Ascending aorta (tissue), 2 donors: ENCODE measurements at regions not wholly inside any gene's neighbourhood (a gene's known extent, or its start where the extent isn't known, plus 50 kb on each side); places are given as distances from the start of the nearest gene placed in this dataset.

Experiments
- DNase-seq, 2 donors: peaks; one replicate each; pipeline ENCODE4 v3.0.0-alpha.2; 2019; ENCODE audit warnings: low spot score in 2 of 2
- H3K27ac ChIP-seq, 2 donors: fragments of 200-600 bp; sonication (generic); one replicate each; pipeline ENCODE4 v1.5.1; 2016 to 2017; ENCODE audit warnings: mild to moderate bottlenecking in 1 of 2
- H3K27me3 ChIP-seq: fragments of 200-600 bp; sonication (generic); one replicate; pipeline ENCODE4 v1.5.1; 2017
- H3K36me3 ChIP-seq, 2 donors: fragments of 200-600 bp; sonication (generic); one replicate each; pipeline ENCODE4 v1.5.1; 2016
- H3K4me1 ChIP-seq, 2 donors: fragments of 200-600 bp; sonication (generic); one replicate each; pipeline ENCODE4 v1.5.1; 2016 to 2017; ENCODE audit warnings: mild to moderate bottlenecking in 1 of 2
- H3K4me3 ChIP-seq, 2 donors: fragments of 200-600 bp; sonication (generic); one replicate each; pipeline ENCODE4 v1.5.1; 2016 to 2017; ENCODE audit warnings: mild to moderate bottlenecking in 1 of 2
- H3K9me3 ChIP-seq, 2 donors: fragments of 200-600 bp; sonication (generic); one replicate each; pipeline ENCODE4 v1.5.1; 2016
- intact Hi-C: fragments of 100-400 bp; cut with DNase I; formaldehyde crosslinking; loops from one replicate; pipeline ENCODE4 v1.15.1; 2023
- TF ChIP-seq, protein P1 (sequence below), 3 experiments: fragments of 200-600 bp in 2 of 3; fragments of 450-650 bp in 1 of 3; sonication (generic) in 2 of 3; IDR thresholded peaks; one replicate each; pipeline ENCODE4 v1.5.1; 2016 to 2019; ENCODE audit warnings: antibody characterized with exemption in 3 of 3, mild to moderate bottlenecking in 1 of 3, moderate library complexity in 1 of 3

GRCh38 chr16:79728923-79729240 is 128.3 kb upstream of the MAF start:
- intact Hi-C loops: no loop called here
- no peak overlapping the region for H3K4me3 ChIP-seq
- H3K36me3 ChIP-seq: no peaks in the 10 kb centered on the region
- DNase-seq: no peak
- TF ChIP-seq, protein P1, sequence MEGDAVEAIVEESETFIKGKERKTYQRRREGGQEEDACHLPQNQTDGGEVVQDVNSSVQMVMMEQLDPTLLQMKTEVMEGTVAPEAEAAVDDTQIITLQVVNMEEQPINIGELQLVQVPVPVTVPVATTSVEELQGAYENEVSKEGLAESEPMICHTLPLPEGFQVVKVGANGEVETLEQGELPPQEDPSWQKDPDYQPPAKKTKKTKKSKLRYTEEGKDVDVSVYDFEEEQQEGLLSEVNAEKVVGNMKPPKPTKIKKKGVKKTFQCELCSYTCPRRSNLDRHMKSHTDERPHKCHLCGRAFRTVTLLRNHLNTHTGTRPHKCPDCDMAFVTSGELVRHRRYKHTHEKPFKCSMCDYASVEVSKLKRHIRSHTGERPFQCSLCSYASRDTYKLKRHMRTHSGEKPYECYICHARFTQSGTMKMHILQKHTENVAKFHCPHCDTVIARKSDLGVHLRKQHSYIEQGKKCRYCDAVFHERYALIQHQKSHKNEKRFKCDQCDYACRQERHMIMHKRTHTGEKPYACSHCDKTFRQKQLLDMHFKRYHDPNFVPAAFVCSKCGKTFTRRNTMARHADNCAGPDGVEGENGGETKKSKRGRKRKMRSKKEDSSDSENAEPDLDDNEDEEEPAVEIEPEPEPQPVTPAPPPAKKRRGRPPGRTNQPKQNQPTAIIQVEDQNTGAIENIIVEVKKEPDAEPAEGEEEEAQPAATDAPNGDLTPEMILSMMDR (IDR thresholded peaks at IDR 0.05): no peak
- H3K27me3 ChIP-seq: no peaks in the 10 kb centered on the region
- no peaks in the 10 kb centered on the region for H3K4me1 ChIP-seq
- no peaks in the 10 kb centered on the region for H3K9me3 ChIP-seq
- no peak overlapping the region for H3K27ac ChIP-seq

GRCh38 chr16:79728048-79728922 is 127.7 kb upstream of the MAF start:
- Histone ChIP-seq H3K27me3 (no peaks in the 10 kb centered on the region), H3K4me3 (no peak overlapping the region), H3K27ac (no peak overlapping the region), H3K4me1 (no peaks in the 10 kb centered on the region), H3K9me3 (no peaks in the 10 kb centered on the region), H3K36me3 (no peaks in the 10 kb centered on the region)
- intact Hi-C loops: no loop called here
- DNase-seq: no peak
- TF ChIP-seq, protein P1 (IDR thresholded peaks at IDR 0.05): no peak

DNA sequence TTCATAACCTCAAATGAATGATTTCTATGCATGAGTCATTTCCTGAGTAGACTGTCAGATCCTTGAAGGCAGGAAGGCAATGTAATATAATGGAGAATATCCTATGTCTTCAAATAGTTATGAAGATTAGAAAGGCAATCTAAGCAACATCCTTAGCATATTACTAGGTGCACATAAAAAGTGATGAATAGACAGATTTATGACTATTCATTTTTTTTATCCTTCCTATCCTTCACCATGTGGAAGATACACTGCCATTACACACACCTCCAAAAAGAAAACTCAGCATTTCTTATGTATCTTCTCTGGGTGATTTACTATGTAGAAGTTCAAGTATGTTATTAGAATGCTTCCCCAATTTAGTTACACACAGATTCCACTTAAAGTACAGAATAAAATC is 126.4 kb upstream of the MAF start:
- Histone ChIP-seq H3K27me3 (no peaks in the 10 kb centered on the region), H3K4me3 (no peak overlapping the region), H3K36me3 (no peaks in the 10 kb centered on the region), H3K27ac (no peak overlapping the region), H3K4me1 (peaks cover 0 to under 1% of the 10 kb centered on the region in 2 donors), H3K9me3 (no peaks in the 10 kb centered on the region)
- intact Hi-C loops: no loop called here
- DNase-seq: no peak
- TF ChIP-seq, protein P1 (IDR thresholded peaks at IDR 0.05): no peak

GRCh38 chr16:79725051-79725450 is 124.5 kb upstream of the MAF start:
- no peak overlapping the region for H3K4me3 ChIP-seq
- H3K4me1 ChIP-seq: peaks cover 2% of the 10 kb centered on the region in 2 donors
- H3K9me3 ChIP-seq: no peaks in the 10 kb centered on the region
- DNase-seq: no peak
- H3K36me3 ChIP-seq: no peaks in the 10 kb centered on the region
- intact Hi-C loops: no loop called here
- H3K27me3 ChIP-seq: no peaks in the 10 kb centered on the region
- H3K27ac ChIP-seq: no peak overlapping the region
- TF ChIP-seq, protein P1 (IDR thresholded peaks at IDR 0.05): no peak

GRCh38 chr16:79723583-79724168 is 123.1 kb upstream of the MAF start:
- TF ChIP-seq, protein P1 (IDR thresholded peaks at IDR 0.05): no peak
- intact Hi-C loops: no loop called here
- H3K27ac ChIP-seq: no peak overlapping the region
- H3K9me3 ChIP-seq: no peaks in the 10 kb centered on the region
- H3K4me1 ChIP-seq: peaks cover 2% of the 10 kb centered on the region in 2 donors
- no peak overlapping the region for H3K4me3 ChIP-seq
- no peaks in the 10 kb centered on the region for H3K36me3 ChIP-seq
- H3K27me3 ChIP-seq: no peaks in the 10 kb centered on the region
- no peak for DNase-seq
